ENCODE measurements at regions not wholly inside any gene's neighbourhood (a gene's known extent, or its start where the extent isn't known, plus 50 kb on each side); places are given as distances from the start of the nearest gene placed in this dataset.

GRCh38 chr18:8962192-8962779, 140.2 kb upstream of the NDUFV2 start (continued):
- no peak for TF ChIP-seq ZNF749 (CRISPR knock-in tag; IDR thresholded peaks at IDR 0.05; ENCODE audit: borderline replicate concordance)
- TF ChIP-seq ZNF343 (CRISPR knock-in tag; IDR thresholded peaks at IDR 0.05), result no peak

DNA sequence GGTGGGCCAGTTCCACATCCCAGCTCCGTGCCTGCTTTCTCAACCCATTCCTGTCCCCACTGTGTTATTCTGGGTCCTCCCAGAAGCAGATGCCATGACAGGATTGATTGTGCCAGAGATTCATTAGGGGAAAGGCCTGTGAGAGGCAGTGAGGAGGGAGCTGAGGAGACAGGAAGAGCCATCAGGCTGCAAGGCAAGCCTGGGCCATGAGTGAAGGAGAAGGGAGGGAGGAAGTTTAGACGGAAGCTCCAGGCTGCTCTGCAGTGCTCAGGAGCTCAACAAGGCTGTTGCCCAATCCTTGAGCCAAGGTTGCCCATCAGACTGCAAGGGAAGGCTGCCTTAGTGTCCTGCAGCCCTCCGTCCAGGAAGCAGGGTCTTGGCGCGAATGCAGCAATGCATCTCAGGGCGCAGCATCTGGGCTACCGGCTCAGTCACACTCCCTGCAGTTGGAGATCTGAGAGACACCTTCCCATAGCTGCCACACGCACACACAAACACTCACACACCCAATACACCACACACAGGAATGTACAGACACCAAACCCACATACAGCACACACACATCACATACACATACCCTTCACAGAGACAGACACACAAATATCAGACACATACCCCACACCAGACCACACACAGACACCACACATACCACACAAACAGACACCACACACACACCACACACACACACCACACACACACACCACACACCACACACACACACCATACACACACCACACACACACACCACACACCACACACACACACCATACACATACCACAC, 139.5 kb upstream of the NDUFV2 start:
- Histone ChIP-seq H3K27ac (ENCODE audit: extremely low read length, insufficient read depth, low read length) (no peak overlapping the region), H4K20me1 (ENCODE audit: insufficient read depth, low read length) (no peaks in the 10 kb centered on the region), H3K9ac (ENCODE audit: insufficient read depth, low read depth, low read length) (no peak overlapping the region), H3K4me1 (ENCODE audit: insufficient read depth, low read length) (peaks cover 61% of the 10 kb centered on the region), H3K9me3 (ENCODE audit: low read length) (no peaks in the 10 kb centered on the region), H2AFZ (ENCODE audit: low read length) (no peak overlapping the region), H3K79me2 (ENCODE audit: insufficient read depth, low read length) (no peaks in the 10 kb centered on the region), H3K27me3 (ENCODE audit: control insufficient read depth in 1 of 2, insufficient read depth in 2 of 2, low read length in 2 of 2) (no peaks in the 10 kb centered on the region), H3K4me2 (ENCODE audit: low read depth, low read length) (no peak overlapping the region), H3K36me3 (replicated peaks in 1 of 2; ENCODE audit: control insufficient read depth in 1 of 2, insufficient read depth in 2 of 2, low read length in 2 of 2) (no peaks in the 10 kb centered on the region), H3K4me3 (replicated peaks in 1 of 3; ENCODE audit: insufficient read depth in 1 of 3, low read depth in 2 of 3, low read length in 3 of 3) (no peak overlapping the region)
- intact Hi-C loops (cut with micrococcal nuclease; ENCODE audit: unreplicated experiment), result no loop called here
- FAIRE-seq (no peak), ATAC-seq (no peak), DNase-seq (ENCODE audit: low spot score) (no peak)
- ChIA-PET CTCF (ENCODE audit: low intra/inter-chr PET ratio, low total read pairs) (no interaction called here), POLR2A (no interaction called here)
- in situ Hi-C loops (cut with HindIII; ENCODE audit: extremely low pct_ligation_motif_present, low pct_unique_long_range_greater_than_20kb), result no loop called here
- no TSS peak for BruUV-seq (replicated peaks)
- WGBS (ENCODE audit: low lambda C conversion rate), result 53% methylated on average over 3 of the region's 8 CpGs
- TF ChIP-seq MATR3 (CRISPR knock-in tag; IDR thresholded peaks at IDR 0.05) (no peak), IKZF1 (IDR thresholded peaks at IDR 0.05) (0 out of 2 replicates have a peak, but pooled peaks have one; percentile 39), STAT5B (CRISPR knock-in tag; IDR thresholded peaks at IDR 0.05) (no peak), ARID4A (CRISPR knock-in tag; IDR thresholded peaks at IDR 0.05; ENCODE audit: borderline replicate concordance) (0 out of 2 replicates have a peak, but pooled peaks have one; percentile 10)
- TF ChIP-seq, protein P1, sequence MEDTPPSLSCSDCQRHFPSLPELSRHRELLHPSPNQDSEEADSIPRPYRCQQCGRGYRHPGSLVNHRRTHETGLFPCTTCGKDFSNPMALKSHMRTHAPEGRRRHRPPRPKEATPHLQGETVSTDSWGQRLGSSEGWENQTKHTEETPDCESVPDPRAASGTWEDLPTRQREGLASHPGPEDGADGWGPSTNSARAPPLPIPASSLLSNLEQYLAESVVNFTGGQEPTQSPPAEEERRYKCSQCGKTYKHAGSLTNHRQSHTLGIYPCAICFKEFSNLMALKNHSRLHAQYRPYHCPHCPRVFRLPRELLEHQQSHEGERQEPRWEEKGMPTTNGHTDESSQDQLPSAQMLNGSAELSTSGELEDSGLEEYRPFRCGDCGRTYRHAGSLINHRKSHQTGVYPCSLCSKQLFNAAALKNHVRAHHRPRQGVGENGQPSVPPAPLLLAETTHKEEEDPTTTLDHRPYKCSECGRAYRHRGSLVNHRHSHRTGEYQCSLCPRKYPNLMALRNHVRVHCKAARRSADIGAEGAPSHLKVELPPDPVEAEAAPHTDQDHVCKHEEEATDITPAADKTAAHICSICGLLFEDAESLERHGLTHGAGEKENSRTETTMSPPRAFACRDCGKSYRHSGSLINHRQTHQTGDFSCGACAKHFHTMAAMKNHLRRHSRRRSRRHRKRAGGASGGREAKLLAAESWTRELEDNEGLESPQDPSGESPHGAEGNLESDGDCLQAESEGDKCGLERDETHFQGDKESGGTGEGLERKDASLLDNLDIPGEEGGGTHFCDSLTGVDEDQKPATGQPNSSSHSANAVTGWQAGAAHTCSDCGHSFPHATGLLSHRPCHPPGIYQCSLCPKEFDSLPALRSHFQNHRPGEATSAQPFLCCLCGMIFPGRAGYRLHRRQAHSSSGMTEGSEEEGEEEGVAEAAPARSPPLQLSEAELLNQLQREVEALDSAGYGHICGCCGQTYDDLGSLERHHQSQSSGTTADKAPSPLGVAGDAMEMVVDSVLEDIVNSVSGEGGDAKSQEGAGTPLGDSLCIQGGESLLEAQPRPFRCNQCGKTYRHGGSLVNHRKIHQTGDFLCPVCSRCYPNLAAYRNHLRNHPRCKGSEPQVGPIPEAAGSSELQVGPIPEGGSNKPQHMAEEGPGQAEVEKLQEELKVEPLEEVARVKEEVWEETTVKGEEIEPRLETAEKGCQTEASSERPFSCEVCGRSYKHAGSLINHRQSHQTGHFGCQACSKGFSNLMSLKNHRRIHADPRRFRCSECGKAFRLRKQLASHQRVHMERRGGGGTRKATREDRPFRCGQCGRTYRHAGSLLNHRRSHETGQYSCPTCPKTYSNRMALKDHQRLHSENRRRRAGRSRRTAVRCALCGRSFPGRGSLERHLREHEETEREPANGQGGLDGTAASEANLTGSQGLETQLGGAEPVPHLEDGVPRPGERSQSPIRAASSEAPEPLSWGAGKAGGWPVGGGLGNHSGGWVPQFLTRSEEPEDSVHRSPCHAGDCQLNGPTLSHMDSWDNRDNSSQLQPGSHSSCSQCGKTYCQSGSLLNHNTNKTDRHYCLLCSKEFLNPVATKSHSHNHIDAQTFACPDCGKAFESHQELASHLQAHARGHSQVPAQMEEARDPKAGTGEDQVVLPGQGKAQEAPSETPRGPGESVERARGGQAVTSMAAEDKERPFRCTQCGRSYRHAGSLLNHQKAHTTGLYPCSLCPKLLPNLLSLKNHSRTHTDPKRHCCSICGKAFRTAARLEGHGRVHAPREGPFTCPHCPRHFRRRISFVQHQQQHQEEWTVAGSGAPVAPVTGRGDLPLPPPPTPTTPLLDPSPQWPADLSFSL (CRISPR knock-in tag; IDR thresholded peaks at IDR 0.05), result peak; percentile 92
- TF ChIP-seq, protein P2, sequence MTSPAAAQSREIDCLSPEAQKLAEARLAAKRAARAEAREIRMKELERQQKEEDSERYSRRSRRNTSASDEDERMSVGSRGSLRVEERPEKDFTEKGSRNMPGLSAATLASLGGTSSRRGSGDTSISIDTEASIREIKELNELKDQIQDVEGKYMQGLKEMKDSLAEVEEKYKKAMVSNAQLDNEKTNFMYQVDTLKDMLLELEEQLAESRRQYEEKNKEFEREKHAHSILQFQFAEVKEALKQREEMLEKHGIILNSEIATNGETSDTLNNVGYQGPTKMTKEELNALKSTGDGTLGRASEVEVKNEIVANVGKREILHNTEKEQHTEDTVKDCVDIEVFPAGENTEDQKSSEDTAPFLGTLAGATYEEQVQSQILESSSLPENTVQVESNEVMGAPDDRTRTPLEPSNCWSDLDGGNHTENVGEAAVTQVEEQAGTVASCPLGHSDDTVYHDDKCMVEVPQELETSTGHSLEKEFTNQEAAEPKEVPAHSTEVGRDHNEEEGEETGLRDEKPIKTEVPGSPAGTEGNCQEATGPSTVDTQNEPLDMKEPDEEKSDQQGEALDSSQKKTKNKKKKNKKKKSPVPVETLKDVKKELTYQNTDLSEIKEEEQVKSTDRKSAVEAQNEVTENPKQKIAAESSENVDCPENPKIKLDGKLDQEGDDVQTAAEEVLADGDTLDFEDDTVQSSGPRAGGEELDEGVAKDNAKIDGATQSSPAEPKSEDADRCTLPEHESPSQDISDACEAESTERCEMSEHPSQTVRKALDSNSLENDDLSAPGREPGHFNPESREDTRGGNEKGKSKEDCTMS (CRISPR knock-in tag; conservative IDR thresholded peaks at IDR 0.05), result no peak
